ENCODE measurements at regions not wholly inside any gene's neighbourhood (a gene's known extent, or its start where the extent isn't known, plus 50 kb on each side); places are given as distances from the start of the nearest gene placed in this dataset.

GRCh38 chr10:94178475-94179253 lies 184.1 kb downstream of the NOC3L start:
- Mint-ChIP-seq H3K27ac (no peak overlapping the region), H3K4me3 (no peak overlapping the region), H3K36me3 (ENCODE audit: low read depth) (peaks cover 7% of the 10 kb centered on the region), H3K4me1 (peaks cover 9% of the 10 kb centered on the region), H3K27me3 (ENCODE audit: insufficient read depth) (peaks cover 5% of the 10 kb centered on the region), H3K9me3 (no peaks in the 10 kb centered on the region)
- H3K9ac ChIP-seq (ENCODE audit: extremely low read depth, low read length, poor library complexity, severe bottlenecking) = no peak overlapping the region
- H3K27ac ChIP-seq (ENCODE audit: low read depth, low read length) = no peak overlapping the region
- no peaks in the 10 kb centered on the region for H3K4me1 ChIP-seq (ENCODE audit: control insufficient read depth, insufficient read depth, low read length)
- 96 to 100% methylated on average over 3 to 5 of the region's 5 CpGs for WGBS, 2 experiments (ENCODE audit: insufficient coverage in 1 of 2, insufficient read length in 1 of 2)
- no peaks in the 10 kb centered on the region for H3K27me3 ChIP-seq (ENCODE audit: control insufficient read depth, insufficient read depth, low read length, poor library complexity, severe bottlenecking)
- H3K9me3 ChIP-seq (ENCODE audit: control insufficient read depth, low read length) = no peaks in the 10 kb centered on the region
- DNase-seq = no peak
- H3K36me3 ChIP-seq (ENCODE audit: control insufficient read depth, insufficient read depth, low read length) = peaks cover 15% of the 10 kb centered on the region
- TF ChIP-seq CTCF (conservative IDR thresholded peaks at IDR 0.05) = no peak
- H3K4me3 ChIP-seq (ENCODE audit: low read length) = no peak overlapping the region

GRCh38 chr10:94180576-94180975 lies 182.2 kb downstream of the NOC3L start:
- WGBS, 2 experiments (ENCODE audit: insufficient coverage in 1 of 2, insufficient read length in 1 of 2) = 80 to 92% methylated on average over 1 to 2 of the region's 2 CpGs
- Mint-ChIP-seq H3K4me1 (peaks cover 3% of the 10 kb centered on the region), H3K27ac (no peak overlapping the region), H3K9me3 (no peaks in the 10 kb centered on the region), H3K4me3 (no peak overlapping the region), H3K36me3 (ENCODE audit: low read depth) (peaks cover 8% of the 10 kb centered on the region), H3K27me3 (ENCODE audit: insufficient read depth) (peaks cover 5% of the 10 kb centered on the region)
- H3K36me3 ChIP-seq (ENCODE audit: control insufficient read depth, insufficient read depth, low read length) = peaks cover 16% of the 10 kb centered on the region
- no peaks in the 10 kb centered on the region for H3K4me1 ChIP-seq (ENCODE audit: control insufficient read depth, insufficient read depth, low read length)
- no peaks in the 10 kb centered on the region for H3K27me3 ChIP-seq (ENCODE audit: control insufficient read depth, insufficient read depth, low read length, poor library complexity, severe bottlenecking)
- no peak for TF ChIP-seq CTCF (conservative IDR thresholded peaks at IDR 0.05)
- H3K9me3 ChIP-seq (ENCODE audit: control insufficient read depth, low read length) = no peaks in the 10 kb centered on the region
- no peak overlapping the region for H3K9ac ChIP-seq (ENCODE audit: extremely low read depth, low read length, poor library complexity, severe bottlenecking)
- no peak overlapping the region for H3K4me3 ChIP-seq (ENCODE audit: low read length)
- DNase-seq = no peak
- no peak overlapping the region for H3K27ac ChIP-seq (ENCODE audit: low read depth, low read length)

GRCh38 chr10:94183666-94184264 lies 179.0 kb downstream of the NOC3L start:
- no peaks in the 10 kb centered on the region for H3K27me3 ChIP-seq (ENCODE audit: control insufficient read depth, insufficient read depth, low read length, poor library complexity, severe bottlenecking)
- Mint-ChIP-seq H3K4me3 (no peak overlapping the region), H3K27me3 (ENCODE audit: insufficient read depth) (no peaks in the 10 kb centered on the region), H3K4me1 (peaks cover 8% of the 10 kb centered on the region), H3K27ac (no peak overlapping the region), H3K9me3 (no peaks in the 10 kb centered on the region), H3K36me3 (ENCODE audit: low read depth) (peaks cover 8% of the 10 kb centered on the region)
- DNase-seq = no peak
- no peaks in the 10 kb centered on the region for H3K9me3 ChIP-seq (ENCODE audit: control insufficient read depth, low read length)
- WGBS, 2 experiments (ENCODE audit: insufficient coverage in 1 of 2, insufficient read length in 1 of 2) = 85 to 94% methylated on average over 5 to 7 of the region's 7 CpGs
- peaks cover 23% of the 10 kb centered on the region for H3K36me3 ChIP-seq (ENCODE audit: control insufficient read depth, insufficient read depth, low read length)
- no peak overlapping the region for H3K9ac ChIP-seq (ENCODE audit: extremely low read depth, low read length, poor library complexity, severe bottlenecking)
- TF ChIP-seq CTCF (conservative IDR thresholded peaks at IDR 0.05) = no peak
- H3K27ac ChIP-seq (ENCODE audit: low read depth, low read length) = no peak overlapping the region
- no peaks in the 10 kb centered on the region for H3K4me1 ChIP-seq (ENCODE audit: control insufficient read depth, insufficient read depth, low read length)
- no peak overlapping the region for H3K4me3 ChIP-seq (ENCODE audit: low read length)
